Activated CD4-positive, alpha-beta T cell treated with anti-CD3 and anti-CD28 coated beads, Interleukin-2, amount 10 ng/mL, durations not matched to agents 24 days and 14 days (primary cell): ENCODE measurements at regions not wholly inside any gene's neighbourhood (a gene's known extent, or its start where the extent isn't known, plus 50 kb on each side); places are given as distances from the start of the nearest gene placed in this dataset.
"Not testable (repeated sequence)": the region's sequence is repeated elsewhere in the genome, so short reads cannot be mapped to it uniquely, and the experiment has no call there.

Experiments used
- DNase-seq: peaks from one replicate; pipeline ENCODE4 v3.0.0; 2022
- H3K27ac Mint-ChIP-seq: one replicate; pipeline ENCODE4 v1.8.0; 2022; ENCODE audit warnings: mild to moderate bottlenecking, mixed read lengths
- H3K27me3 Mint-ChIP-seq: one replicate; pipeline ENCODE4 v1.8.0; 2022; ENCODE audit warnings: mixed read lengths
- H3K36me3 Mint-ChIP-seq: one replicate; pipeline ENCODE4 v1.8.0; 2022; ENCODE audit warnings: low read depth, mild to moderate bottlenecking, mixed read lengths
- H3K4me1 Mint-ChIP-seq: one replicate; pipeline ENCODE4 v1.8.0; 2021; ENCODE audit warnings: mixed read lengths
- H3K4me3 Mint-ChIP-seq: one replicate; pipeline ENCODE4 v1.8.0; 2022; ENCODE audit warnings: mild to moderate bottlenecking, moderate library complexity, mixed read lengths
- H3K9me3 Mint-ChIP-seq: one replicate; pipeline ENCODE4 v1.8.0; 2021; ENCODE audit warnings: mixed read lengths
- intact Hi-C: fragments of 100-400 bp; cut with micrococcal nuclease; formaldehyde crosslinking; loops from one replicate; pipeline ENCODE4 v1.15.1; 2023

DNA sequence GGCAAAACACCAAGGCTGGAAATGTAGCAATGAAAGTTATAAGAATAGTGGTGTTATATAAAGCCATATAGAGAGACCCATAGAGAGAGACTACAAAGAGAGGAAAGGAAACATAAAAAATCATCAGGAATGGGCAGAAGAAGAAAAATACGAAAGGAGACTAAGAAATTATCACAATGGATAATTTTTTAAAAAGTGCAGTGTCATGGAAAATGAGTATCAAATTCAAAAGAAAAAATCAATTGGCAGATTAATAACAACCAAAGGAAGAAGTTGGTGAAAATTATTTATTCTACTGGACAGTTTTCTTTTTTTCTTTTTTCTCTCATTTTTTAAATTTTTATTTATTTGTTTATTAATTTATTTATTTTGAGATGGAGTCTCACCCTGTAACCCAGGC lies 1488.4 kb upstream of the WWC1 start:
- intact Hi-C loops: no loop called here

DNA sequence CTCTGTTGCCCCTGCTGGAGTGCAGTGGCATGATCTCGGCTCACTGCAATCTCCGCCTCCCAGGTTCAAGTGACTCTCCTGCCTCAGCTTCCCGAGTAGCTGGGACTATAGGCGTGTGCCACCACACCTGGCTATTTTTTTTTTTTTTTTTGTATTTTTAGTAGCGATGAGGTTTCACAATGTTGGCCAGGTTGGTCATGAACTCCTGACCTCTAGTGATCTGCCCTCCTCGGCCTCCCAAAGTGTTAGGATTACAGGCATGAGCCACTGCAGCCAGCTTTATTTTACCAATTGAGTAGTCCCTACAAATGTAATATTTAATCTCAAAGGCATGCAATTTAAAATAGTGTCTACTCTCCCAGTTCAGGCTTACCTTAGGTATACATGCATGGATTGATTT lies 1487.2 kb upstream of the WWC1 start:
- H3K36me3 Mint-ChIP-seq, DNase-seq, H3K27me3 Mint-ChIP-seq, intact Hi-C loops, H3K4me1 Mint-ChIP-seq, H3K4me3 Mint-ChIP-seq, H3K27ac Mint-ChIP-seq: not testable (repeated sequence)
- H3K9me3 Mint-ChIP-seq: peaks cover 21% of the 10 kb centered on the region

More for the DNA sequence above, 1488.4 kb upstream of the WWC1 start:
- no peaks in the 10 kb centered on the region for H3K4me1 Mint-ChIP-seq
- DNase-seq: no peak
- H3K36me3 Mint-ChIP-seq: no peaks in the 10 kb centered on the region
- H3K4me3 Mint-ChIP-seq: no peak overlapping the region
- no peaks in the 10 kb centered on the region for H3K27me3 Mint-ChIP-seq
- no peak overlapping the region for H3K27ac Mint-ChIP-seq
- H3K9me3 Mint-ChIP-seq: peaks cover 22% of the 10 kb centered on the region

DNA sequence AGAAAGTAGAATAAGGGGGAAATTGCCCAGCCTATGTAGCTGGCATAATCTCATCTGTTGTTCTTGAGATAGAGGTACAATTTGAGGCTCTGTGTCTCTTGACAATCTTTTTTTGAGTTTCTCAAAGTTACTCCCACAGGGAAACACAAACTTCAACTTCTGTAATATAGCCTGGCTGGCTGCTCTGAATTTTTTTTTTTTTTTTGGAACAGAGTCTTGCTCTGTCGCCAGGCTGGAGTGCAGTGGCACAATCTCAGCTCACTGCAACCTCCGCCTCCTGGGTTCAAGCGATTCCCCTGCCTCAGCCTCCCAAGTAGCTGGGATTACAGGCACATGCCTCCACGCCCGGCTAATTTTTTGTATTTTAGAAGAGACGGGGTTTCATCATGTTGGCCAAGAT lies 1486.8 kb upstream of the WWC1 start:
- not testable (repeated sequence) for H3K4me3 Mint-ChIP-seq, DNase-seq

DNA sequence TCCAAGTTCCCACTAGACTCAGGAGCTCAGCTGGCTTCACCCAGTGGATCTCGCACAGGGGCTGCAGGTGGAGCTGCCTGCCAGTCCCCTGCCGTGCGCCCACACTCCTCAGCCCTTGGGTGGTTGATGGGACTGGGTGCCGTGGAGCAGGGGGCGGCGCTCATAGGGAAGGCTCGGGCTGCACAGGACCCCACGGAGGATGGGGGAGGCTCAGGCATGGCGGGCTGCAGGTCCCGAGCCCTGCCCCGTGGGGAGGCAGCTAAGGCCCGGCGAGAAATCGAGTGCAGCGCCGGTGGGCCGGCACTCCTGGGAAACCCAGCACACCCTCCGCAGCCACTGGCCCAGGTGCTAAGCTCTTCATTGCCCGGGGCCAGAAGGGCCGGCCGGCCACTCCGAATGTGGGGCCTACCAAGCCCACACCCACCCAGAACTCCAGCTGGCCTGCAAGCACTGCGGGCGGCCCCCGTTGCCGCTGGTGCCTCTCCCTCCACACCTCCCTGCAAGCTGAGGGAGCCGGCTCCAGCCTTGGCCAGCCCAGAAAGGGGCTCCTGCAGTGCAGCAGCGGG lies 1481.3 kb upstream of the WWC1 start:
- H3K4me1 Mint-ChIP-seq, DNase-seq, H3K27me3 Mint-ChIP-seq, intact Hi-C loops, H3K4me3 Mint-ChIP-seq, H3K36me3 Mint-ChIP-seq, H3K27ac Mint-ChIP-seq: not testable (repeated sequence)
- H3K9me3 Mint-ChIP-seq: peaks cover 18% of the 10 kb centered on the region

More for the DNA sequence above, 1486.8 kb upstream of the WWC1 start:
- intact Hi-C loops, H3K4me1 Mint-ChIP-seq, H3K27ac Mint-ChIP-seq, H3K36me3 Mint-ChIP-seq, H3K27me3 Mint-ChIP-seq: not testable (repeated sequence)
- peaks cover 20% of the 10 kb centered on the region for H3K9me3 Mint-ChIP-seq

DNA sequence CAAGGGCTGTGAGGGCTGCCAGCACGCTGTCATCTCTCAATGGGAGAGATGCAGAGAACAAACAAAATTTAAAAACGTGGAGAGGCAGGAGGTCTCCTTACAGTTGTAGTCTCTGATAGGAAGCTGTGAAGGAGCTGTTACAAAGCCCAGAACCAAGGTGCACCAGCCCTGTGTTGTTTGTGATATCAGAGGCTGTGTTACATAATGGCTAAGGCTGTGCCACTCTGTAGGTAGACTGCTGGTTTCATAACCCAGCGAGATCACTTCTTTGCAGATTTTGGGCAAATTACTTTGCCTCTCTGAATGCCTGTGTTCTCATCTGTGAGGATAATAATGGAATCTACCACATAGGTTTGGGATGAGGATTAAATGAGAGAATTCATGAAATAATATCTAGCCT lies 1480.7 kb upstream of the WWC1 start:
- H3K27me3 Mint-ChIP-seq: no peaks in the 10 kb centered on the region
- no peaks in the 10 kb centered on the region for H3K36me3 Mint-ChIP-seq
- no peaks in the 10 kb centered on the region for H3K4me1 Mint-ChIP-seq
- intact Hi-C loops: no loop called here
- no peak overlapping the region for H3K4me3 Mint-ChIP-seq
- peaks cover 12% of the 10 kb centered on the region for H3K9me3 Mint-ChIP-seq
- no peak overlapping the region for H3K27ac Mint-ChIP-seq
- DNase-seq: no peak

DNA sequence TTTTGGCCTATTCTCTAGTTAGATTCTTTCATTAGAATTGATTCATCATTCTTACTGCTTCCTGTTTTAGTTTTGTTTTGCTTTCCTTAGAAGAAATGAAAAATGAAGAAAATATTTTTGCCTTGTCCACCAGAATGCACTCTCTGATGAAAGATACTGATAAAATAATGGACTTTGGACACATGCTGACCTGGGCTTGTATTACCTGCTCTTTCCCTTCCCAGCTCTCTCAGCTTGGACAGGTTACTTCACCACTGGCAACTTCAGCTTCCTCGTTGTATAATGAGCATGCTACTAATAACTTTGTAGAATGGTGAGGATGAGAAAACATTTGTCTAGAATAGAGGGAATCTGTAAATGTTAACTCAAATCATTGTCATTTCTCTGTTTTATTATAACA lies 1468.1 kb upstream of the WWC1 start:
- no peaks in the 10 kb centered on the region for H3K4me1 Mint-ChIP-seq
- no peak overlapping the region for H3K27ac Mint-ChIP-seq
- no peaks in the 10 kb centered on the region for H3K27me3 Mint-ChIP-seq
- H3K9me3 Mint-ChIP-seq: peaks cover 5% of the 10 kb centered on the region
- no peak for DNase-seq
- no peaks in the 10 kb centered on the region for H3K36me3 Mint-ChIP-seq
- no peak overlapping the region for H3K4me3 Mint-ChIP-seq
- intact Hi-C loops: no loop called here

DNA sequence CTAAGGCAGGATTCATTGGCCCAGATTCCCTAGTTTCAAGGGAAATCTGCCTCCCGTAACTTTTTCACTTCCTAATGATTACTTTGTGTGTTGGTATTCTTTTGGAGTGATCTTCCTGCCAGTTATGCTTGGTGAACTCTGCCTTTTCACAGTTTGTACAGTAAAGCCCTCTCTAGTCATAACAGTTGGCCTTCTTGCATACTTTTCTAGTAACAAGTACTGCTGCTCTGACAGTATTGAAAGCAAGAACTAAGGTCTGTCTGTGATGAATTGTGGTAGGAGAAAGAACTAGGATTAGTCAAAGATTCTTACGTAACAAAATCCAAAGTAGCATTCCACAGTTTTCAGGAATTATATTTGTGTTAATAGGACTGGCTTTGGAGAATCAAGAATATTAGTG lies 1457.2 kb upstream of the WWC1 start:
- DNase-seq: no peak
- H3K27me3 Mint-ChIP-seq: no peaks in the 10 kb centered on the region
- no peaks in the 10 kb centered on the region for H3K9me3 Mint-ChIP-seq
- H3K36me3 Mint-ChIP-seq: no peaks in the 10 kb centered on the region
- H3K4me1 Mint-ChIP-seq: no peaks in the 10 kb centered on the region
- intact Hi-C loops: no loop called here
- no peak overlapping the region for H3K27ac Mint-ChIP-seq
- H3K4me3 Mint-ChIP-seq: no peak overlapping the region

DNA sequence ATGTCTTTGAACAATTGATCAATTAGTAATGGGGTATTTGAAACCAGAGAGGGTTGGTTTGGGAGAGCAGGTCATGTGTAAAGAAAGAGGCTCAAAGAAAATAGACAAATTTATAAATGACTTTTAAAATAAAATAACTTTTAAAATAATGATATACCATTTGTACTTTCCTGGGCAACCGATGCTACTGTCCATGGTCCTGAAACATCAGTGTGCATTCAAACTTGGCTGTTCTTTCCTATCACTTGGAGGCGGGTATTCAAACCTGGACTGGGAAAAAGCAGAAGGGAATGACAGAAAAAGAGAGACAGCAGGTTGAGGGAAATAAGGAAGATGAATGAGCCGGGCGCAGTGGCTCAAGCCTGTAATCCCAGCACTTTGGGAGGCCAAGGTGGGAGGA lies 1446.4 kb upstream of the WWC1 start:
- H3K36me3 Mint-ChIP-seq: no peaks in the 10 kb centered on the region
- H3K9me3 Mint-ChIP-seq: peaks cover 8% of the 10 kb centered on the region
- no peaks in the 10 kb centered on the region for H3K27me3 Mint-ChIP-seq
- intact Hi-C loops: no loop called here
- no peak for DNase-seq
- H3K27ac Mint-ChIP-seq: no peak overlapping the region
- H3K4me3 Mint-ChIP-seq: no peak overlapping the region
- no peaks in the 10 kb centered on the region for H3K4me1 Mint-ChIP-seq

DNA sequence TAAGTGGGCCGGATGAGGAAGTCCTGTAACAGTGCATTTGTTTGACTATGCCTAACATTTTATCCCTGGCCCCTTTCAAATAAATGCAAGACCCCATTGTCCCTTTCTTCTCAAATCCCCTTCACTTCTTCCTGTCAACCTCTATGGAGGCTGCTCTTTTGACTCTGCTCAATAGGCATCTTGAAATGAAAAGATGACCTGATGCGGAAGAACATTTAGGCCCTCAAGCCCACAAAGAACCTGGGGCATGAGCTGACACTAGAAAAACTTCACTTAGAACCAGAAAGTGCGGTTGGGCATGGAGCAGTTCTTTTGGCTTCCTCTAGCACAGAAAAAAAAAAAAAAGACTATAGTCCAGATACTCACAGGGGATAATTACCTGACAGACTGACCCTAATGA lies 1434.7 kb upstream of the WWC1 start:
- Mint-ChIP-seq H3K36me3 (no peaks in the 10 kb centered on the region), H3K27me3 (no peaks in the 10 kb centered on the region), H3K9me3 (peaks cover 4% of the 10 kb centered on the region), H3K27ac (no peak overlapping the region), H3K4me1 (no peaks in the 10 kb centered on the region), H3K4me3 (no peak overlapping the region)
- intact Hi-C loops: no loop called here
- DNase-seq: no peak

DNA sequence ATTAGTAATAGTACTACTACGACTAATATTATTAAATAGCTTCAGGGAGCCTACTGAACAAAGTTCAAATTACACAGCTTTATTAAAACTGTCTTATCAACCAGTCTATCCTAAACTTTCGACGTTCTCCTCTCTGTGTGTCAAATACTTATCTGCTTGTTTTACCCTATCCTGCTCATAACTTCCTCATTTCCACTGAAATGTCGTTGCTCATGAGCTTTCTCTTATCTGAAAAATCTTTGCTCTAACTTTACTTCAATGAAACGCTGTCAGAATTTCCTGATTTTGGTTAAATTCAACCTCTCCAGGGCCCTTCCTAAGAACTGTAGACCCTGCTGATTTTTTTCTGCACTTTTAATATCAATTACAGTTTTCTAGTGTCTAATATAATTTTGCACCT lies 1431.0 kb upstream of the WWC1 start:
- Mint-ChIP-seq H3K4me1 (no peaks in the 10 kb centered on the region), H3K27ac (no peak overlapping the region), H3K9me3 (peaks cover 9% of the 10 kb centered on the region), H3K4me3 (no peak overlapping the region), H3K27me3 (no peaks in the 10 kb centered on the region), H3K36me3 (no peaks in the 10 kb centered on the region)
- DNase-seq: no peak
- intact Hi-C loops: no loop called here

DNA sequence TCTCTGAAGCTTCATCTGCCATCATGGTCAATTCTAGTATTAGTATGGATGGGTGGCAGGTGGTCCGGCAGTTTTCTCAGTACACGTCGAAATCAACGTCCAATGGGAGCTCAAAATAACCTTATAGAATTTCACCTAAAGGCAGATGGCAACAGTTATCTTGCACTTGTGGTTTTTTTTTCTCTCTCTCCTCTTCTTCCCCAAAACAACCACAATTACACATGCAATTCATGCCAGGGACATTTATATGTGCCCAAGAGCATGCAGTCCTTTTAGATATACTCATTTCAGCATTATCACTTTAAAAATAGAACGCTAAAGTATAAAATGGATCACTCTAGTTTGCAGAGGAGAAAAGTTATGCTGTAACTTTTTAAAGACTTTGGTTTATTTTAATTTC lies 1428.9 kb upstream of the WWC1 start:
- Mint-ChIP-seq H3K4me3 (no peak overlapping the region), H3K36me3 (no peaks in the 10 kb centered on the region), H3K4me1 (no peaks in the 10 kb centered on the region), H3K9me3 (peaks cover 9% of the 10 kb centered on the region), H3K27me3 (no peaks in the 10 kb centered on the region), H3K27ac (no peak overlapping the region)
- intact Hi-C loops: no loop called here
- DNase-seq: no peak

DNA sequence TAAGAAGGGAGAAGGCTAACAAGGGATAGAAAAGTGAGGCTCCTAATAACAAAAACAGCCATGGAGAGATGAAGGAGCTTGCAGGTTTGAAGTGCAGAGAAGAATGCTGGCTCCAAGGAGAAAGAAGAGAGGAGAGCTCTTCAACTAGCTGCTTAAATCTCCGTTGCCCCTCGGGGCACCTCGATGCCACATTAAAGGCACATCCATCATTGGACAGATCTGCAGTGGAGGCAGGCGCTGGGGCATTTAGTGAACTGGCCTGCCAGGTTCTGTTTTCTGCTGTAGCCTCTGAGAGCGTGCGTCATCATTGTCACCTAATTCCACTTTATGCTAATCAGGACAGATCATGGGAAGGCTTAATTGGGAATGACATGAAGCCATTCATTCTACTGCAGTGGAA lies 1426.2 kb upstream of the WWC1 start:
- no peak overlapping the region for H3K27ac Mint-ChIP-seq
- peaks cover 5% of the 10 kb centered on the region for H3K9me3 Mint-ChIP-seq
- no peaks in the 10 kb centered on the region for H3K36me3 Mint-ChIP-seq
- H3K4me1 Mint-ChIP-seq: no peaks in the 10 kb centered on the region
- no peaks in the 10 kb centered on the region for H3K27me3 Mint-ChIP-seq
- no peak for DNase-seq
- intact Hi-C loops: no loop called here
- no peak overlapping the region for H3K4me3 Mint-ChIP-seq

DNA sequence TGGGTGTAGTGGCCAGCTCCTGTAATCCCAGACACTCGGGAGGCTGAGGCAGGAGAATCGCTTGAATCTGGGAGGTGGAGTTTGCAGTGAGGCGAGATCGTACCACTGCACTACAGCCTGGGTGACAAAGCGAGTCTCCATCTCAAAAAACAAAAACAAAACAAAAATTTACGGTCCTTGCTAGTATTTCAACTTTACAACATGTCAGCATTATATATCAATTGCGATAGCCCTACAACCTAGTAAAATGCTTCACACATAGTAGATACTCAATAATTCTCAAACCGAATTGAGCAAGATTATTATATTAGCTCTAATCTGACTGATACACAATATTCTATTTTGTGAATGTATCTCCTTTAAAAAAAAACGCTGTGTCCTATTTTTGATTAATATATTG lies 1411.0 kb upstream of the WWC1 start:
- no peak for DNase-seq
- intact Hi-C loops: no loop called here
- Mint-ChIP-seq H3K4me3 (no peak overlapping the region), H3K27me3 (no peaks in the 10 kb centered on the region), H3K36me3 (no peaks in the 10 kb centered on the region), H3K4me1 (no peaks in the 10 kb centered on the region), H3K9me3 (peaks cover 7% of the 10 kb centered on the region), H3K27ac (no peak overlapping the region)

DNA sequence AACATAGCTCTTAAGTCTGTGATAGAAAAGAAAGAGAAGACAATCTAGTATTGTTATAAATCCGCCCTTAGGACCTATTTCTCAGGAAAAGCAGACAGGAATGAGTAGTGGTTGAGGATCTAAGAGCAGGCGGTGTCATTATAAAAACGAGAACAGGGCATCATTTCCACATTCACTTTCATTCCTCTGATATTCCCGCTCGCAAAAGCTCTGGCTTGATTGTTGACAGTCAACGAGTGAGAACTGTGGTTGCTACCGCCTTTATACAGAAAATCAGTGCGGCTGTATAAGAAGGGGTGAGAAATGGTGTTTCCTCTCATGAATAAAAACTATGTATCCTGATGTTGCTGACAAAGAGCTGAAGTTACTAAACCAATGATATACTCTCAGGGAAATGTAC lies 1409.6 kb upstream of the WWC1 start:
- Mint-ChIP-seq H3K36me3 (no peaks in the 10 kb centered on the region), H3K27ac (no peak overlapping the region), H3K9me3 (peaks cover 7% of the 10 kb centered on the region), H3K27me3 (no peaks in the 10 kb centered on the region), H3K4me1 (no peaks in the 10 kb centered on the region), H3K4me3 (no peak overlapping the region)
- no peak for DNase-seq
- intact Hi-C loops: no loop called here

DNA sequence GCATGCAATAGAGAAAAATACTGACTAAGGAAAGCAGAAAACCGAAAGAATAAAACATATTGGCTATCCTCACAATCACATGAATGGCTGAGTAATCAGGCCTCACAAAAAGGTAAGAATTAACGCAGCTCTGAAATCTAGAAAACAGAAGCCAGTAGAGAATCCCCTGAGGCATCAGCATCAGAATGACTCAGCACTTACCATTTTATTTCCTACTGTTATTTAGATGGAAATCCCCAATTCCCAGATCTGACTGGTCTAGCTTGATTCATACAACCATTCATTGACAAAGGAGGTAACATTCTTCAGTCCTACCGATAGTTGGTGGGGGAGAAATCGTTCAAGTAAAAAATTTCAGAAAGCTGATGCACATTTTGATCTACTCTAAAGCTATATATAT lies 1408.4 kb upstream of the WWC1 start:
- intact Hi-C loops: no loop called here

More for the DNA sequence above, 1408.4 kb upstream of the WWC1 start:
- Mint-ChIP-seq H3K36me3 (no peaks in the 10 kb centered on the region), H3K4me1 (no peaks in the 10 kb centered on the region), H3K27ac (no peak overlapping the region), H3K9me3 (peaks cover 7% of the 10 kb centered on the region), H3K27me3 (no peaks in the 10 kb centered on the region), H3K4me3 (no peak overlapping the region)
- DNase-seq: no peak
